ENCODE measurements at regions not wholly inside any gene's neighbourhood (a gene's known extent, or its start where the extent isn't known, plus 50 kb on each side); places are given as distances from the start of the nearest gene placed in this dataset.

- TF ChIP-seq, protein P1, sequence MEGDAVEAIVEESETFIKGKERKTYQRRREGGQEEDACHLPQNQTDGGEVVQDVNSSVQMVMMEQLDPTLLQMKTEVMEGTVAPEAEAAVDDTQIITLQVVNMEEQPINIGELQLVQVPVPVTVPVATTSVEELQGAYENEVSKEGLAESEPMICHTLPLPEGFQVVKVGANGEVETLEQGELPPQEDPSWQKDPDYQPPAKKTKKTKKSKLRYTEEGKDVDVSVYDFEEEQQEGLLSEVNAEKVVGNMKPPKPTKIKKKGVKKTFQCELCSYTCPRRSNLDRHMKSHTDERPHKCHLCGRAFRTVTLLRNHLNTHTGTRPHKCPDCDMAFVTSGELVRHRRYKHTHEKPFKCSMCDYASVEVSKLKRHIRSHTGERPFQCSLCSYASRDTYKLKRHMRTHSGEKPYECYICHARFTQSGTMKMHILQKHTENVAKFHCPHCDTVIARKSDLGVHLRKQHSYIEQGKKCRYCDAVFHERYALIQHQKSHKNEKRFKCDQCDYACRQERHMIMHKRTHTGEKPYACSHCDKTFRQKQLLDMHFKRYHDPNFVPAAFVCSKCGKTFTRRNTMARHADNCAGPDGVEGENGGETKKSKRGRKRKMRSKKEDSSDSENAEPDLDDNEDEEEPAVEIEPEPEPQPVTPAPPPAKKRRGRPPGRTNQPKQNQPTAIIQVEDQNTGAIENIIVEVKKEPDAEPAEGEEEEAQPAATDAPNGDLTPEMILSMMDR (conservative IDR thresholded peaks at IDR 0.05), result no peak
- TF ChIP-seq ZFX (IDR thresholded peaks at IDR 0.05), result no peak
These were observed 915.5 kb downstream of the KCNJ2 start for GRCh38 chr17:71084838-71085237.
